ENCODE measurements at regions not wholly inside any gene's neighbourhood (a gene's known extent, or its start where the extent isn't known, plus 50 kb on each side); places are given as distances from the start of the nearest gene placed in this dataset.

DNA sequence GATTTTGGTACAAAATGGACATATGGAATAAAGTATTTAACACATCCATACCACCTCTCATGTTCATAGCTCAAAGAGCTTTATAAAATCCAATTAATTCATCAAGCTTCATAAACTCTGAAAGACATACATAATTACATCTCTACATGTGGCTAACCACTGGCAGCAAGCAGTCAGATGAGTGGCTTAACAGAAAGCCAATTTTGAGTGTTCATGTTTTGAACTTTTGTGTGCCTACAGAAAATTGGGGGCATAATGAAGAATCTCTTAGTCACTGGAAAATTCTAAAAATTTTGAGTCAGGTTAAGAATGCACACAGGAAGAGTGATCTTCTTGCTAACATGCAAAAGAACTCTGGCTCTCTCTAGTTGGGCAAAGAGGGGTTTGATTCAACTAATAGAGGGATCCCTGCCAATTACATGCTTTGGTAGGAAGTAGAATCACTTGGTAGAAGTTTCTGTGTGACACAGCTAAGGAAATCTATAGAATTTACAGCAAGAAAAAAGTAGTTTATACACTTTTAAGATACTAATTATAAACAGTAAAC lies 287.4 kb downstream of the NOL4 start:
- no peak overlapping the region for H3K4me3 ChIP-seq (ENCODE audit: insufficient read length, low read depth)
- no peak overlapping the region for H3K9ac ChIP-seq (ENCODE audit: insufficient read length, low read depth)
- no peaks in the 10 kb centered on the region for H3K9me3 ChIP-seq (ENCODE audit: insufficient read depth, low read length)
- no peaks in the 10 kb centered on the region for H3K36me3 ChIP-seq (ENCODE audit: insufficient read depth, insufficient read length, low read length)
- no peak for TF ChIP-seq SUZ12 (IDR thresholded peaks at IDR 0.05; ENCODE audit: extremely low read depth, insufficient read depth, insufficient read length)
- no peak for TF ChIP-seq ZNF274 (IDR thresholded peaks at IDR 0.05; ENCODE audit: low read depth, low read length)
- no peak for TF ChIP-seq YY1 (IDR thresholded peaks at IDR 0.05; ENCODE audit: insufficient read depth, insufficient read length)
- H3K27me3 ChIP-seq (ENCODE audit: insufficient read depth, insufficient read length) = no peaks in the 10 kb centered on the region
- DNase-seq (ENCODE audit: low read depth, low spot score) = no peak
- no peaks in the 10 kb centered on the region for H3K4me1 ChIP-seq (ENCODE audit: insufficient read depth, insufficient read length)

DNA sequence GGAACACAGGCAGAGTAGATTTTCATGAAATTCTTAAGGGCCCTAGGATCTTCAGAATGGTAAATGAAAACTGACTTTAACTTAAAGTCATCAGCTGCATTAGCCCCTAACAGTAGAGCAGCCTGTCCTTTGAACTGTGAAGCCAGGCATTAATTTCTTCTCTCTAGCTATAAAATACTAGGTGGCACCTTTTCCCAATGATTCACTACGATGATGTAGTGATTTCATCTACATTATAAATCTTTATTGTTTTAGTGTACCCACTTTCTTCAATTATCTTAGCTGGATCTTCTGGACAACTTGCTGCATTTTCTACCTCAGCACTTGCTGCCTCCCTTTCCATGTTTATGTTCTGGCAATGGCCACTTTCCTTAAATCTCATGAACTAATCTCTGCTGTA lies 290.5 kb downstream of the NOL4 start:
- H3K9me3 ChIP-seq (ENCODE audit: insufficient read depth, low read length) = no peaks in the 10 kb centered on the region
- no peak overlapping the region for H3K9ac ChIP-seq (ENCODE audit: insufficient read length, low read depth)
- no peak overlapping the region for H3K4me3 ChIP-seq (ENCODE audit: insufficient read length, low read depth)
- no peaks in the 10 kb centered on the region for H3K36me3 ChIP-seq (ENCODE audit: insufficient read depth, insufficient read length, low read length)
- H3K4me1 ChIP-seq (ENCODE audit: insufficient read depth, insufficient read length) = no peaks in the 10 kb centered on the region
- no peak for DNase-seq (ENCODE audit: low read depth, low spot score)
- TF ChIP-seq SUZ12 (IDR thresholded peaks at IDR 0.05; ENCODE audit: extremely low read depth, insufficient read depth, insufficient read length) (no peak), ZNF274 (IDR thresholded peaks at IDR 0.05; ENCODE audit: low read depth, low read length) (no peak), YY1 (IDR thresholded peaks at IDR 0.05; ENCODE audit: insufficient read depth, insufficient read length) (no peak)
- no peaks in the 10 kb centered on the region for H3K27me3 ChIP-seq (ENCODE audit: insufficient read depth, insufficient read length)

DNA sequence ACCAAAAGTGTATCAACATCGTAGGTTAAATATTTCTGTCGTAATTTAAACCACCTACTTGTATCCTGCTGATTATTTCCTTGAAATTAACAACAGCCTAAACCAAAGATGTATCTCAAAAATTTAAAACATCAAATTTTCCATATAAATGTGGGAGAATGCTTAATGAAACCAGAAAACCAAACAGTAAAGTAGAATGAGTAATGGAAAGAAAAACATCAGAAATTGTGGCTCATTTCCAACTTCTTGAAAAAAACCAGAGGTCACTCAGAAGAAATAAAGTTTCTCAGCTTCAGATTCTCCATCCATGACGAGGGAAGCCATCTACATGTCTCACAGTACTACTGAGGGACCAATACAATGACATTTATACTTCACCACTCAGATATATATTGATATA lies 296.5 kb downstream of the NOL4 start:
- no peak overlapping the region for H3K4me3 ChIP-seq (ENCODE audit: insufficient read length, low read depth)
- no peaks in the 10 kb centered on the region for H3K27me3 ChIP-seq (ENCODE audit: insufficient read depth, insufficient read length)
- H3K9me3 ChIP-seq (ENCODE audit: insufficient read depth, low read length) = no peaks in the 10 kb centered on the region
- H3K9ac ChIP-seq (ENCODE audit: insufficient read length, low read depth) = no peak overlapping the region
- no peaks in the 10 kb centered on the region for H3K36me3 ChIP-seq (ENCODE audit: insufficient read depth, insufficient read length, low read length)
- no peaks in the 10 kb centered on the region for H3K4me1 ChIP-seq (ENCODE audit: insufficient read depth, insufficient read length)
- no peak for TF ChIP-seq YY1 (IDR thresholded peaks at IDR 0.05; ENCODE audit: insufficient read depth, insufficient read length)
- no peak for TF ChIP-seq ZNF274 (IDR thresholded peaks at IDR 0.05; ENCODE audit: low read depth, low read length)
- TF ChIP-seq SUZ12 (IDR thresholded peaks at IDR 0.05; ENCODE audit: extremely low read depth, insufficient read depth, insufficient read length) = no peak
- DNase-seq (ENCODE audit: low read depth, low spot score) = no peak

DNA sequence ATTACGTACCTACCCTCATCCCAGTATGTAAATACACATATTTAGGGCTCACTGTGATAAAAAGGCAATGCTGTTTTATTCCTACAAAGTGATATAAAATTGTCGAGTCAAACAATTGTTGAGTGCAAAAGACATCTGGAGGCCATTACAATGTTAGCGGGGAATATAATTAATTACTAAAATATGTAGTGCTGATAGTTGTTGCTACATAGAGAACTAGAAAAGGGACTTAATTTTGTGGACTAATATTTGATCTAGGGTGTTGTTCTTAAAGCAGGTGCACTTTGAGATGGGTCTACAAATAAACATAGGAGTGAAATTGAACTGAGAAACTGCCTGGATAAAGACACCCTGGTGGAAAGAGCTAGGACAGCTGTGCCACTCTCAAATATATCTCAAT lies 300.1 kb downstream of the NOL4 start:
- no peak for TF ChIP-seq ZNF274 (IDR thresholded peaks at IDR 0.05; ENCODE audit: low read depth, low read length)
- TF ChIP-seq SUZ12 (IDR thresholded peaks at IDR 0.05; ENCODE audit: extremely low read depth, insufficient read depth, insufficient read length) = no peak
- no peak for TF ChIP-seq YY1 (IDR thresholded peaks at IDR 0.05; ENCODE audit: insufficient read depth, insufficient read length)
- DNase-seq (ENCODE audit: low read depth, low spot score) = no peak
- H3K4me1 ChIP-seq (ENCODE audit: insufficient read depth, insufficient read length) = no peaks in the 10 kb centered on the region

DNA sequence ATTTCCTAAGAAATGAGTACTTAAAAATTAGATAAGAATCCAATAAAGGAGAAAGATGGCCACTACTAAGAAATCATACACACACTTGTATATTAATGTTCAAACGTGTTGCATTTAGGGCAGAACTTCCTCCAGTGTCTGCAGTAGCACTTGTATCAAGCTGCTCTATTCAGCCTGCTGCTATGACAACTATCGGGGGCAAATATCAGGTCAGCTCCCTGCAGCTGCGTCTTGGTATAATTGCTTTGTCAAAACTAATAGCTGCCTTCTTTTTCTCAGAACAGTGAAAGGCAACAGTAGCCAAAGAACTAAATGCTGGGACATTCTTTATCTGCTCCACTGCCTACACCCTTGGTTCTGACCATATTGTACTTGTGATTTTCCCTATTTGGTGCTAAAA lies 300.7 kb downstream of the NOL4 start:
- Histone ChIP-seq H3K27me3 (ENCODE audit: insufficient read depth, insufficient read length) (no peaks in the 10 kb centered on the region), H3K9me3 (ENCODE audit: insufficient read depth, low read length) (no peaks in the 10 kb centered on the region), H3K4me3 (ENCODE audit: insufficient read length, low read depth) (no peak overlapping the region), H3K9ac (ENCODE audit: insufficient read length, low read depth) (no peak overlapping the region), H3K4me1 (ENCODE audit: insufficient read depth, insufficient read length) (no peaks in the 10 kb centered on the region), H3K36me3 (ENCODE audit: insufficient read depth, insufficient read length, low read length) (no peaks in the 10 kb centered on the region)
- TF ChIP-seq ZNF274 (IDR thresholded peaks at IDR 0.05; ENCODE audit: low read depth, low read length) = no peak
- TF ChIP-seq SUZ12 (IDR thresholded peaks at IDR 0.05; ENCODE audit: extremely low read depth, insufficient read depth, insufficient read length) = no peak
- TF ChIP-seq YY1 (IDR thresholded peaks at IDR 0.05; ENCODE audit: insufficient read depth, insufficient read length) = no peak
- no peak for DNase-seq (ENCODE audit: low read depth, low spot score)

More for the DNA sequence above, 300.1 kb downstream of the NOL4 start:
- Histone ChIP-seq H3K4me3 (ENCODE audit: insufficient read length, low read depth) (no peak overlapping the region), H3K9ac (ENCODE audit: insufficient read length, low read depth) (no peak overlapping the region), H3K36me3 (ENCODE audit: insufficient read depth, insufficient read length, low read length) (no peaks in the 10 kb centered on the region), H3K27me3 (ENCODE audit: insufficient read depth, insufficient read length) (no peaks in the 10 kb centered on the region), H3K9me3 (ENCODE audit: insufficient read depth, low read length) (no peaks in the 10 kb centered on the region)

DNA sequence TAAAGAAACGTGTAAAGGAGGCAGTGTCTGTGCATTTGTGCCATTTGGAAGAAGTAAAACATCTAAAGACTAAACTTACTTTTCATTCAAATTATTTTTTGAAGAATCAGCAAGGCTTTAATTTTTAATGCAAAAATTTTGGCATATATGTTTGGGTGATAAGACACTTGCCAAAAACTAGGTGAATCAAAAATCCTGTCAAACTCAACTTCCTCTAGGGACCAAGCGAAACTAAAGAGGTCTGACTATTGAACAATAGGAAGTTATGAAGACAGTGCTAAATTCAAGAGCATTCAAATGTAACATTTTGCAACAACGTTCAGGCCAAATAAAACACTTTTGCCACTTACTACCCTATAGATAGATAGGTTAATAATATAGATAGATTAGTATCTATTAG lies 306.1 kb downstream of the NOL4 start:
- no peak for TF ChIP-seq SUZ12 (IDR thresholded peaks at IDR 0.05; ENCODE audit: extremely low read depth, insufficient read depth, insufficient read length)
- no peak for DNase-seq (ENCODE audit: low read depth, low spot score)
- no peaks in the 10 kb centered on the region for H3K36me3 ChIP-seq (ENCODE audit: insufficient read depth, insufficient read length, low read length)
- no peak overlapping the region for H3K4me3 ChIP-seq (ENCODE audit: insufficient read length, low read depth)
- no peak overlapping the region for H3K9ac ChIP-seq (ENCODE audit: insufficient read length, low read depth)
- no peaks in the 10 kb centered on the region for H3K4me1 ChIP-seq (ENCODE audit: insufficient read depth, insufficient read length)
- H3K27me3 ChIP-seq (ENCODE audit: insufficient read depth, insufficient read length) = no peaks in the 10 kb centered on the region
- H3K9me3 ChIP-seq (ENCODE audit: insufficient read depth, low read length) = no peaks in the 10 kb centered on the region

DNA sequence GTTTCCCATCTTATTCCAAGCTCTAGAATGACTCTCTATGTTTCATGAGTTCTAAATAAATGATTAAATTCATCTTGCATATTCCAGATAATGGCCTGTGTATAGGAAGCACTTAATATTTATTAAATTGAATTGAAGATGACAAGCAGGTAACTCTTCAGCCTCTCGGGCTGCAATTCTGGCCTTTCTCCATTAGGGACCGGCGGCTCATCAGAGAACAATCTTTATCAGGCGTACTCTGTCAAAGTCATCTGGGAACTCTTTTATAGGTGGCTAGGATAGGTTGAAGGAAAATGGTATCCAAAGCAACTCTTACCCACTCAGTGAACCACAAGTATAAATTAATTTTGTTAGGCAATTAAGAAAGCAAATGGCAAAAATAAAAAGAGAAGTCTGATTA lies 308.5 kb downstream of the NOL4 start:
- no peak for DNase-seq (ENCODE audit: low read depth, low spot score)
- no peaks in the 10 kb centered on the region for H3K36me3 ChIP-seq (ENCODE audit: insufficient read depth, insufficient read length, low read length)
- H3K9me3 ChIP-seq (ENCODE audit: insufficient read depth, low read length) = no peaks in the 10 kb centered on the region
- H3K4me1 ChIP-seq (ENCODE audit: insufficient read depth, insufficient read length) = no peaks in the 10 kb centered on the region
- H3K27me3 ChIP-seq (ENCODE audit: insufficient read depth, insufficient read length) = no peaks in the 10 kb centered on the region
- H3K4me3 ChIP-seq (ENCODE audit: insufficient read length, low read depth) = no peak overlapping the region
- no peak for TF ChIP-seq SUZ12 (IDR thresholded peaks at IDR 0.05; ENCODE audit: extremely low read depth, insufficient read depth, insufficient read length)
- no peak for TF ChIP-seq YY1 (IDR thresholded peaks at IDR 0.05; ENCODE audit: insufficient read depth, insufficient read length)
- TF ChIP-seq ZNF274 (IDR thresholded peaks at IDR 0.05; ENCODE audit: low read depth, low read length) = no peak
- H3K9ac ChIP-seq (ENCODE audit: insufficient read length, low read depth) = no peak overlapping the region

DNA sequence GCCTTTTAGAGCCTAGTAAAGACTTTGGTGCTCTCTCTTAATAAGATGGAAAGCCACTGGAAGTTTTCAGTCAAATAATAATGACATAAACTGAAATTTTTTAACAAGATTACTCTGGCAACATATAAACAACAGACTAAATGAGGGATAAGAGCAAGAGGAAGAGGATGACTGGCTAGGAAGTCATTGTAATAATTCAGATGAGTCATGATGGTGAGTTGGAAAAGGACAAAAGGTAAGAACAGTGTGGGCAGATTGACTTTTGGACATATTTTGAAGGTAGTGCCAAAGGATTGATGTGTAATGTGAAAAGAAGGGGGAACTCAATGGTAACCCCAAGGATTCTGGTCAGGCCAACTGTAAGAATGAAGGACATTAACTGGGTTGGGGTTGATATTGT lies 310.3 kb downstream of the NOL4 start:
- TF ChIP-seq ZNF274 (IDR thresholded peaks at IDR 0.05; ENCODE audit: low read depth, low read length) (no peak), YY1 (IDR thresholded peaks at IDR 0.05; ENCODE audit: insufficient read depth, insufficient read length) (no peak), SUZ12 (IDR thresholded peaks at IDR 0.05; ENCODE audit: extremely low read depth, insufficient read depth, insufficient read length) (no peak)
- H3K27me3 ChIP-seq (ENCODE audit: insufficient read depth, insufficient read length) = no peaks in the 10 kb centered on the region
- H3K9me3 ChIP-seq (ENCODE audit: insufficient read depth, low read length) = no peaks in the 10 kb centered on the region
- DNase-seq (ENCODE audit: low read depth, low spot score) = no peak
- H3K36me3 ChIP-seq (ENCODE audit: insufficient read depth, insufficient read length, low read length) = no peaks in the 10 kb centered on the region
- H3K4me3 ChIP-seq (ENCODE audit: insufficient read length, low read depth) = no peak overlapping the region
- H3K9ac ChIP-seq (ENCODE audit: insufficient read length, low read depth) = no peak overlapping the region
- no peaks in the 10 kb centered on the region for H3K4me1 ChIP-seq (ENCODE audit: insufficient read depth, insufficient read length)

Measured in NT2/D1 (cell line).